Muscle of leg (tissue), 3 donors: ENCODE measurements at regions not wholly inside any gene's neighbourhood (a gene's known extent, or its start where the extent isn't known, plus 50 kb on each side); places are given as distances from the start of the nearest gene placed in this dataset.

ENCODE experiments used
- DNase-seq: peaks from one replicate; pipeline ENCODE4 v3.0.0; 2013
- H3K27ac ChIP-seq: one replicate; pipeline ENCODE4 v1.5.1; 2013; ENCODE audit warnings: mild to moderate bottlenecking, low read length, control low read depth
- H3K27me3 ChIP-seq: one replicate; pipeline ENCODE4 v1.6.1; 2013; ENCODE audit warnings: low read length; ENCODE audit not compliant: control insufficient read depth, insufficient read depth
- H3K36me3 ChIP-seq: one replicate; pipeline ENCODE4 v1.6.1; 2013; ENCODE audit warnings: low read length; ENCODE audit not compliant: control insufficient read depth, insufficient read depth
- H3K4me1 ChIP-seq: one replicate; pipeline ENCODE4 v1.6.1; 2013; ENCODE audit warnings: low read length; ENCODE audit not compliant: control insufficient read depth, insufficient read depth
- H3K4me3 ChIP-seq: one replicate; pipeline ENCODE4 v1.5.1; 2013; ENCODE audit warnings: low read length, control low read depth
- H3K9me3 ChIP-seq: replicated peaks from 2 replicates; pipeline ENCODE4 v1.6.1; 2013; ENCODE audit warnings: low read depth, low read length; ENCODE audit not compliant: control insufficient read depth
- WGBS: methylation state at CpG from one replicate; pipeline ENCODE4 v1.1.5; 2013; ENCODE audit warnings: missing lambda C conversion rate; ENCODE audit not compliant: insufficient coverage; 5-methylcytosine and 5-hydroxymethylcytosine counted together

DNA sequence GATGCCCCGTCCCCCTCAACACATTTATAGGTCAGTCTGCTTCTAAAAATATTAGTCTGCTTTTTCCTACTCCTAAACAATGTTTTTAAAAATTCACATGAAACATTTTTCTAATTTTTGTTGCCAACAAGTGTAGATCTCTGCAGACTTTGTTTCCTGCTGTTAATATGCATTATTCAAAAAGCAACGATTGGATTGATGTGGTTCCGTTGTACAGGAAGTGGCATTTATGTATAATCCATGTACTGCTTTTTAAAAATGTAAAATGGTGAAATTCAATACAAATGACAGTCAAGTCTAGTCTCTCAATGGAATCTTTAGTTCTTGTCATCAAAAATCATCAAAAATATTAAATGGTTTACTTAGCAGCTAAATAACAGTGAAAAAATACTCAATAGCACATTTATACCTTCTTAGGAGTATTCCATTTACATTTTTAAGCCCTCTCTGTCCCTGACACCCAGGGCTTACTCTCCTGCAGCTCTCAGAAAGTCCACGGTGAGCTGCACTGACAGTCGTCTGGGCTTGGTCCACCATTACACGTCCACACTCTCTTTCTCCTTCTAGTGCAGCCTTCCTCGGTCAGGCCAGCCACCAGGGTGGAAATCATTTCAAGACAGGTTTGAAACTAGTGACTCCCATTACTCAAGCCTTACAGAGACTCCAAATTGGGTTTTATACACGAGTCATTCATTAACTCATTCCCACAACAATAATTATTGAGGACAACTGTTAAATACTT is 211.5 kb downstream of the TMEM200A start:
- no peaks in the 10 kb centered on the region for H3K27me3 ChIP-seq
- no peaks in the 10 kb centered on the region for H3K9me3 ChIP-seq
- 69% methylated on average over 2 of the region's 8 CpGs for WGBS
- no peak for DNase-seq
- H3K27ac ChIP-seq, result no peak overlapping the region
- no peaks in the 10 kb centered on the region for H3K4me1 ChIP-seq
- H3K4me3 ChIP-seq, result no peak overlapping the region
- no peaks in the 10 kb centered on the region for H3K36me3 ChIP-seq

DNA sequence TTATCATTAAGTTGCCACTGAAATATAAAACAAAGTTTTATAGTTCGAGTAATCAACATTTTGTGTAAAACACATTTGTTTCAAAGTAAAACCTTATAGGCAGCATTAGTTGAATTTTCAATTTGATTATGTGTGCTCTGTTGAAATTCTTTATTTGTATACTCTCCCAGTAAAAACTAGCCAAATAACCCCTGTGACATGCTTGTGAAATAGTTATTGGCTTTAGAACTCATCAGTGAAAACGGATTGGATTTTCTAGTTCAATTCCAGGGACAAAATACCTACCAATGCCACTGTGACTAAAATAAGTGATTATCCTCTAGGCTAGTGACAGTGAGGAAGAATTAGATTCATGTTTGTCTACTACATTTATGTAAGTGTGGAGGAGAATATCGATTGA is 212.9 kb downstream of the TMEM200A start:
- Histone ChIP-seq H3K27me3 (no peaks in the 10 kb centered on the region), H3K4me1 (no peaks in the 10 kb centered on the region), H3K4me3 (no peak overlapping the region), H3K9me3 (no peaks in the 10 kb centered on the region), H3K27ac (no peak overlapping the region), H3K36me3 (no peaks in the 10 kb centered on the region)
- WGBS, result no CpG with 5 or more reads among the region's 3 CpGs
- no peak for DNase-seq

DNA sequence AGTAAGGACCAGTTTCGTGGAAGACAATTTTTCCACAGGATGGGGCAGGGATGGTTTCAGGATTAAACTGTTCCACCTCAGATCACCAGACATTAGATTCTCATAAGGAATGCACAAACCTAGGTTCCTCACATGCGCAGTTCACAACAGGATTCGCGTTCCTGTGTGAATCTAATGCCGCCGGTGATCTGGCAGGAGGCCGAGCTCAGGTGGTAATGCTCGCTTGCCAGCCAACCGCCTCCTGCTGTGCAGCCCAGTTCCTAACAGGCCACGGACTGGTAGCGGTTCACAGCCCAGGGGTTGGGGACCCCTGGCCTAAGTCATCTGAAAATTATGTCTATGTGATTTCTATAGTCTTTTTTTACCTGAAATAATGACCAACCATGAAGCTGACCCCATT is 217.5 kb downstream of the TMEM200A start:
- no peaks in the 10 kb centered on the region for H3K36me3 ChIP-seq

DNA sequence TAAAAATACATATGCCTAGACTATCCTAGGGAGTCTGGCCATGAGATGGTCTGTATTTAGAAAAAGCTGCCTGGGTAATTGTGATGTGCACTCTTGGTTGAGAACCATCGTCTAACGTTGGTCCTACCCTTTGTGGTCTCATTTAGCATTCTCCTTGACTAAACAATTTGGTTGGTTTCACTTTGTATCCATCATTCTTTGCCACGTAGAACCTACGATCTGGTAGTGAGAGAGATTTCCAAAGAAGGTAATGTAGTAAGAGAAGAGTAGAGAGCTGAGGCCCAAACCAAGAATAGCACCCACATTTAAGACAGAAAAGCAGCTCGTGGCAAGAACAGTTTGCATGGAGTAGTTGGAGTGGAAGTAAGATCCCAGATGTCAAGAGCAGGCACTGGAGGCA is 219.8 kb downstream of the TMEM200A start:
- H3K27me3 ChIP-seq, result no peaks in the 10 kb centered on the region
- WGBS, result no CpG with 5 or more reads among the region's 5 CpGs
- no peak overlapping the region for H3K4me3 ChIP-seq
- DNase-seq, result no peak
- H3K27ac ChIP-seq, result no peak overlapping the region
- H3K36me3 ChIP-seq, result no peaks in the 10 kb centered on the region
- H3K4me1 ChIP-seq, result no peaks in the 10 kb centered on the region
- H3K9me3 ChIP-seq, result no peaks in the 10 kb centered on the region

More for the DNA sequence above, 217.5 kb downstream of the TMEM200A start:
- no peak for DNase-seq
- no peak overlapping the region for H3K4me3 ChIP-seq
- H3K4me1 ChIP-seq, result no peaks in the 10 kb centered on the region
- 83% methylated on average over 8 of the region's 11 CpGs for WGBS
- no peak overlapping the region for H3K27ac ChIP-seq
- H3K9me3 ChIP-seq, result no peaks in the 10 kb centered on the region
- no peaks in the 10 kb centered on the region for H3K27me3 ChIP-seq

DNA sequence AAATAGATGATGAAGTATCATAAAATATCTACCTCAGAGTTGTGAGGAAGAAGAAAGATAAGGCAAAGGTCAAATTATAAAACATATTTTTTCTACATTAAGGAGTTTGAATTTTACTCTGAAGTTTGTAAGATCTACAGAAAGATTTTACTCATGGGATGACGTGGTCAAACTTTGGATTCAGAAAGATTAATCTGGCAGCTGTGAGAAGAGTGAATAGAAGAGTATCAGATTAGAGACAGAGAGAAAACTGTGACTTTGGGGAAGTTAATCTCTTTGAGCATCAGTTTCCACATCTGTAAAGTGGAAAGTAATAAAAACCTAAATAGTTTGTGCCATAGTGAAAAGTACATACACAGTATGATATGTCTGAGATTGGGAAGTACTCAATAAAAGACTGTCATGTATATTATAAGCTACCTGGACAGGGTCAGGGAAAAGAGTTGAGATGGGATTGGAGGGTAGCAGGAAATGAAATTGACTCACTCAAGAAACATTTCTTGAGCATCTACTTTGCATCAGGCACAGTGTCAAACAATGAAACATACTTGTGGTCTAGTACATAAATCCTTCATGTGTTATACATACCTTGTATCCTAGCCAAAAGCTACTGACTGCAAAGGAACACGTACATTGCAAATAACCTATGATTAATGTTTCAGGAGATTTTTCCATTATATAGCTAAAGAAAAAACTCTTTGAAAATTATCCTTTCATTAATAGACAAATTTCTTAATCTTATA is 222.1 kb downstream of the TMEM200A start:
- Histone ChIP-seq H3K9me3 (no peaks in the 10 kb centered on the region), H3K4me3 (no peak overlapping the region), H3K4me1 (no peaks in the 10 kb centered on the region), H3K27ac (no peak overlapping the region), H3K36me3 (no peaks in the 10 kb centered on the region), H3K27me3 (no peaks in the 10 kb centered on the region)
- no CpG with 5 or more reads among the region's 2 CpGs for whole genome bisulfite sequencing
- no peak for DNase-seq

DNA sequence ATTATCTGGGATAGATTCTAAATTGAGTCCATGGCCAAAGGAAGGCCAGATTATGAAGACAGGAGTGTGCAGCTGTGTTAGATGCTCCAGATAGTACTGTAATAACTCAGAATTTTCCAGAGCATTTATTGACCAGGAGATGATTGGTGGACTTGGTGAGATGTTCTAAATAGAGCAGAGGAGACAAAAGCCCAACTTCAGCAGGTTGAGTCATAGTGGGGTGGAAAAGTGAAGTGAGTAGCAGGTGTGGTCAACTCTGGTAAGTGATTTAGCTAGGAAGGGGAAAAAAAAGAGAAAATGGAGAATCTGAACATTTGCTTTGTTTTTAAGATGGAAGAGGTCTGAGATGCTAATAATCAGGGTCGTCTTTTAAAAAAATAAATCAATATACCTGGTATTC is 227.4 kb downstream of the TMEM200A start:
- no peak overlapping the region for H3K4me3 ChIP-seq
- H3K27ac ChIP-seq, result no peak overlapping the region
- no CpG with 5 or more reads among the region's 1 CpG for WGBS
- H3K36me3 ChIP-seq, result no peaks in the 10 kb centered on the region
- no peaks in the 10 kb centered on the region for H3K4me1 ChIP-seq
- no peaks in the 10 kb centered on the region for H3K9me3 ChIP-seq
- DNase-seq, result no peak
- no peaks in the 10 kb centered on the region for H3K27me3 ChIP-seq

DNA sequence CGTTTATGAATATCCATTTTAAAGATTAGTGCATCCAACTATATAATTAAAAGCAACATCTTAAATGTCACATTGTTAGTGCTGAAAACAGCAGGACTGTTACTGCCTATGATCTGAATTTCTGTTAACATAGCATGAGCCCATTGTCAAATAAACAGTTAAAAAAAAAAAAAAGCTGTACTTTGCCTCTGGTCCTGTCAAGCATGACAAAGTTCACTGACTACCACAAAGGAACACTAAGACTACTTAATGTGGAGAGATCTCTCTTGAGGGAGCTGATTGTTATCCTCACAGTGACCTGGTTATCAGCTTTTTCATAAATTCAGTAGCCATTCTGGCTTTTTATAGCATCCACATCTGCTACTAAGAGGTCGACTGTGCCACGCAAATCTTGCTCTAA is 228.1 kb downstream of the TMEM200A start:
- DNase-seq, result no peak
- no peaks in the 10 kb centered on the region for H3K9me3 ChIP-seq
- no peak overlapping the region for H3K27ac ChIP-seq
- H3K4me3 ChIP-seq, result no peak overlapping the region
- no CpG with 5 or more reads among the region's 3 CpGs for WGBS
- H3K36me3 ChIP-seq, result no peaks in the 10 kb centered on the region
- H3K4me1 ChIP-seq, result no peaks in the 10 kb centered on the region
- H3K27me3 ChIP-seq, result no peaks in the 10 kb centered on the region

DNA sequence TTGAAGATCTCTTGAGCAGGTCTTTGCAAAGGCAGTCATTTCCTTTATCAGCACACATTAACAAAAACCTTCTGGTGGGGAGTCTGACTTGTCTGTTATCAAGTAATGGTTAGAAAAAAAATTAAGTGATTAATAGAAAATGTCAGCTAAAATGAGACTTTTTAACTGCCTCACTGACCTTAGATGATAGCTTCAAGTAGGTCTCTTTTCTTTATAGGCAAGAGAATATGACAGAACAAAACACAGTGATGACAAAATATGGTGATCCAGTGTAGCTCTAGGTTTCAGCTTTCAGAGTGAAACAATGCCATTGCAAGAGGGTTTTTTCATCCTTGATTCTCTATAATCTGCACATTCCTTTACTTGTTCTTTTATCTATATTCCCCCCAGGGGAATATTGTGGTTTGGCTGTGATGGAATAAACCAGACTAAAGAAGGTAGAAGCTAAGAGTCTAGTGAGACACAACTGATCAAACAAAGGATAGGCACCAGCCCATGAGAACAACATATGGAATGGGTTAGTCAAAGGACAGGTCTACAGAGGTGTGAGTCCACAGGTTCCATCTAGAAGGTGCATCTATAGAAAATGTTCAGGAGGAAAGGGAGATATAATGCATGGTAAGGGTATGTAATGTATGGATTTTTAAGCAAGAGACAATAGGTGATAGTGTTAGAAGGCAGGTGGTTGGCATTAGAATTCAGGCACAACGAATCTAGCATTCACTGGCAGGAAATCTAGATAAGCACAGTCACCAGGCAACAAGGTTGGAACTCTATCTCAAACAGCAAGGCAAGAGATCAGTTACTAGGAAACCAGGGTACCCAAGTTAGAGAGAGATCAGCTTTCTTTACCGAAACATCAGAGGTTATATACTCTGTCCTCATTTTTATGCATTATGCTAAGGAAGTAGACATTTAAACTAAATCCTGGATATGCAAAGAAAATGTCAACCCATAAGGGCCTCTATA is 228.9 kb upstream of the SMLR1 start:
- no peaks in the 10 kb centered on the region for H3K36me3 ChIP-seq
- no peak overlapping the region for H3K27ac ChIP-seq
- H3K4me3 ChIP-seq, result no peak overlapping the region
- WGBS, result 71% methylated on average over 1 of the region's 2 CpGs
- no peaks in the 10 kb centered on the region for H3K27me3 ChIP-seq
- H3K9me3 ChIP-seq, result no peaks in the 10 kb centered on the region
- no peak for DNase-seq
- no peaks in the 10 kb centered on the region for H3K4me1 ChIP-seq

DNA sequence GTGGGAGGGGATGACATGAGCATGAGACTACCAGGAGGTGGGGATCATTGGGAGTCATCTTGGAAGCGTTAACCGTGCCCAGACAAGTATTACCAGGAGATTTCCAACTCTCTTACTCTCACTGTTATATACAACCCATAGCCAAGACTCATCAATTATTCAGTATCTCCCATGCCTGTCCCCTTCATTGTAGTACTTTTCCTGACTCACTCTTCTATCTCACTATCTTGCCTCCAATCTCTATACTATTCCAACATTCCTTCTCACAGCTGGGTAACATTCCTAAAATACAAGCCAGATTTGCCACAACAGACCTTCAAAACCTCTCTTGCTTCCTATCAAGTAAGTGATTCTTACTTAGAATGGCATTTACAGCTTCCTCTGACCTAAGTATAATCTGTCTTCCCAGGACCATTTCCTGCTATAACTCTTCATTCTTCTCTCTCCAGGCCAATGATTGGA is 226.3 kb upstream of the SMLR1 start:
- DNase-seq, result no peak
- Histone ChIP-seq H3K9me3 (no peaks in the 10 kb centered on the region), H3K27ac (no peak overlapping the region), H3K4me1 (no peaks in the 10 kb centered on the region), H3K27me3 (no peaks in the 10 kb centered on the region), H3K4me3 (no peak overlapping the region), H3K36me3 (no peaks in the 10 kb centered on the region)
- 77% methylated on average over 2 of the region's 2 CpGs for WGBS
